ENCODE measurements at regions not wholly inside any gene's neighbourhood (a gene's known extent, or its start where the extent isn't known, plus 50 kb on each side); places are given as distances from the start of the nearest gene placed in this dataset.

DNA sequence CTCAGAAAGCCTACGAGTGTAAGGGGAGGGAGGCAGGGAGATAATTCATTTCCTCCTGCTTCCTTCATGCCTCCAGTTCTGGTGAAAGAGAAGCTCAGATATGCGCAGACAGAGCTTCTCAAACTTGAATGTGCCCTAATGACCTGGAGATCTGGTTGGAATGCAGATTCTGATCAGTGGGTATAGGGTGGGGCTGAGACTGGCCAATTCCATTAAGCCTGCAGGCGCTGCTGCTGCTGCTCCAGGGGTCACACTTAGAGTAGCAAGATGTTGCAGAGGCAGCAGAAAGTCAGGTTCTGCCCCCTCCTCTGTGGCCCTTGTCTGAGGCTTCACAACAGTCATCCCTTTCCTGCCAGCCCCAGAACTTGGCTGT lies 161.0 kb downstream of the DHX35 start:
- no peaks in the 10 kb centered on the region for H3K4me1 ChIP-seq (ENCODE audit: insufficient read depth, low read length)
- TF ChIP-seq, protein P1, sequence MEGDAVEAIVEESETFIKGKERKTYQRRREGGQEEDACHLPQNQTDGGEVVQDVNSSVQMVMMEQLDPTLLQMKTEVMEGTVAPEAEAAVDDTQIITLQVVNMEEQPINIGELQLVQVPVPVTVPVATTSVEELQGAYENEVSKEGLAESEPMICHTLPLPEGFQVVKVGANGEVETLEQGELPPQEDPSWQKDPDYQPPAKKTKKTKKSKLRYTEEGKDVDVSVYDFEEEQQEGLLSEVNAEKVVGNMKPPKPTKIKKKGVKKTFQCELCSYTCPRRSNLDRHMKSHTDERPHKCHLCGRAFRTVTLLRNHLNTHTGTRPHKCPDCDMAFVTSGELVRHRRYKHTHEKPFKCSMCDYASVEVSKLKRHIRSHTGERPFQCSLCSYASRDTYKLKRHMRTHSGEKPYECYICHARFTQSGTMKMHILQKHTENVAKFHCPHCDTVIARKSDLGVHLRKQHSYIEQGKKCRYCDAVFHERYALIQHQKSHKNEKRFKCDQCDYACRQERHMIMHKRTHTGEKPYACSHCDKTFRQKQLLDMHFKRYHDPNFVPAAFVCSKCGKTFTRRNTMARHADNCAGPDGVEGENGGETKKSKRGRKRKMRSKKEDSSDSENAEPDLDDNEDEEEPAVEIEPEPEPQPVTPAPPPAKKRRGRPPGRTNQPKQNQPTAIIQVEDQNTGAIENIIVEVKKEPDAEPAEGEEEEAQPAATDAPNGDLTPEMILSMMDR (IDR thresholded peaks at IDR 0.05; ENCODE audit: extremely low read depth, low read depth, low read length) = no peak
- H3K79me2 ChIP-seq (ENCODE audit: insufficient read depth, low read length) = no peaks in the 10 kb centered on the region
- no peak overlapping the region for H3K4me3 ChIP-seq (ENCODE audit: insufficient read depth, low read length)
- no peaks in the 10 kb centered on the region for H4K20me1 ChIP-seq (ENCODE audit: insufficient read depth, low read length)
- H3K36me3 ChIP-seq (ENCODE audit: insufficient read depth, low read length) = no peaks in the 10 kb centered on the region
- no peaks in the 10 kb centered on the region for H3K27me3 ChIP-seq (ENCODE audit: insufficient read depth, low read length)
- H2AFZ ChIP-seq (ENCODE audit: low read length) = no peak overlapping the region
- no peak for DNase-seq (ENCODE audit: insufficient read length, low spot score, missing footprints)
- no peaks in the 10 kb centered on the region for H3K9me3 ChIP-seq (ENCODE audit: low read depth, low read length)
- no peak overlapping the region for H3K27ac ChIP-seq (ENCODE audit: low read depth, low read length)
- H3K4me2 ChIP-seq (ENCODE audit: insufficient read depth, low read length) = no peak overlapping the region

DNA sequence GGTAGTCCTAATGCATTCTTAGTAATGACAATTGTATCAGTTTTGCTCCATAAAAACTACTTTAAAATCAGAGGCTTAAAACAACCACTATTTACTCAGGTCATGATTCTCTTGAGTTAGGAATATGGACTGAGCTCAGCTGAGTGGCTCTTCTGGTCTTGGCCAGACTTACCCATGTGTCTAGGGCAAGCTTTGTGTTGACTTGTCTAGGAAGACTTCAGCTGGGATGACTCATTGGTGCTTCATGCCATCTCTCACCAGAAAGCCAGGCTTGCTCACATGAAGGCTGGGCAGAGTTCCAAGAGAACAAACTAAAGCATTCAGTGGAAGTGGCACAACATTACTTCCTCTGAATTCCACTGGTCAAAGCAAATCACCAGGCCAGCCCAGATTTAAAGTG lies 155.3 kb downstream of the DHX35 start:
- Histone ChIP-seq H2AFZ (ENCODE audit: low read length) (no peak overlapping the region), H4K20me1 (ENCODE audit: insufficient read depth, low read length) (no peaks in the 10 kb centered on the region), H3K4me3 (ENCODE audit: insufficient read depth, low read length) (no peak overlapping the region), H3K36me3 (ENCODE audit: insufficient read depth, low read length) (no peaks in the 10 kb centered on the region), H3K79me2 (ENCODE audit: insufficient read depth, low read length) (no peaks in the 10 kb centered on the region), H3K9me3 (ENCODE audit: low read depth, low read length) (no peaks in the 10 kb centered on the region), H3K27me3 (ENCODE audit: insufficient read depth, low read length) (no peaks in the 10 kb centered on the region), H3K4me2 (ENCODE audit: insufficient read depth, low read length) (no peak overlapping the region), H3K4me1 (ENCODE audit: insufficient read depth, low read length) (no peaks in the 10 kb centered on the region), H3K27ac (ENCODE audit: low read depth, low read length) (no peak overlapping the region)
- TF ChIP-seq, protein P1 (IDR thresholded peaks at IDR 0.05; ENCODE audit: extremely low read depth, low read depth, low read length) = no peak
- DNase-seq (ENCODE audit: insufficient read length, low spot score, missing footprints) = no peak

DNA sequence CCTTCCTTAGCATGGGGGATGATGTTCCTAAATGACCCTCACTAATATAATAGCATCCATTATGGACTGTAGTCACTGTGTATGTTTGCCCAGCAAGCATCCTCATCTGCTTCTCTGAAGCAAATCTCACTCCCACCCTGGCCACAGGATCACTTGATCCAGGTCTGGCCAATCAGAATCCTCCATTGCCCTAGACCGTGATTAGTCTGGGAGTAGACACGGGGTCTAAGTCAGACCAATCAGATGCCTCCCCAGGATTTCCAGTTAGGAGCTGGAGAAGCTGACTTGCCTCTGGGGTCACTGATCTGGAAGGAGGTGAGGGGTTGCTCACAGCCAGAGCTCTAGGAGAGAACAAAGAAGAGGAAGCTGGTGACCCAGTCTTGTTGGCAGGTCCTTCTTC lies 153.9 kb downstream of the DHX35 start:
- Histone ChIP-seq H3K4me1 (ENCODE audit: insufficient read depth, low read length) (no peaks in the 10 kb centered on the region), H3K79me2 (ENCODE audit: insufficient read depth, low read length) (no peaks in the 10 kb centered on the region), H3K4me3 (ENCODE audit: insufficient read depth, low read length) (no peak overlapping the region), H3K27me3 (ENCODE audit: insufficient read depth, low read length) (no peaks in the 10 kb centered on the region), H4K20me1 (ENCODE audit: insufficient read depth, low read length) (no peaks in the 10 kb centered on the region), H3K4me2 (ENCODE audit: insufficient read depth, low read length) (no peak overlapping the region), H2AFZ (ENCODE audit: low read length) (no peak overlapping the region), H3K36me3 (ENCODE audit: insufficient read depth, low read length) (no peaks in the 10 kb centered on the region), H3K9me3 (ENCODE audit: low read depth, low read length) (no peaks in the 10 kb centered on the region), H3K27ac (ENCODE audit: low read depth, low read length) (no peak overlapping the region)
- DNase-seq (ENCODE audit: insufficient read length, low spot score, missing footprints) = no peak
- TF ChIP-seq, protein P1 (IDR thresholded peaks at IDR 0.05; ENCODE audit: extremely low read depth, low read depth, low read length) = no peak

DNA sequence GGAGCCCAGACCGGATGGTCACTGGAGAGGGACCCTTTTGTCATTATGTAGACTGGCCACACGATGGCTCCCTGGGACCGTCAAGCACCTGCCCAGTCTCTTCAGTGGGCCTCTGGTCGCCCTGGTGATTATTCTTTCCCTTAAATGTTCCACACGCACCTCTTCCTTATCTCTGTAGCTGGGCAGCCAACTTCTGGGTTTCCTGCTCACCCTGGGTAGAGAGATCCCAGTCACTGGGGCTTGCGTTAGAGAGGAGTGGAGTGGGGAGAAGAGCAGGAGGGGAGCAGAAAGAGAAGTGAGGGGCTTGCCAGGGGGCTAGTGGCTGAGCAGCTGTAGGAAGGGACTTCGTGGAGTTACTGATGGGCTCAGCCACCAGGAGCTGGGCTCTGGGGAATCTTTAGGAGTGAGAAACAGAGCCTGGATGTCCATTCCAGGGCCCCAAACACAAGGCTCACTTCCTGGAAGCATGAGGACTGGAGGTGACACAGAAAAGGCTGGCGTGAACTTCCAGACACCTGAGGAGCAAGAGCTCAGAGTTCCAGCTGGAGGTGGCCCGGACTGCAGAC lies 150.1 kb downstream of the DHX35 start:
- Histone ChIP-seq H3K9me3 (ENCODE audit: low read depth, low read length) (no peaks in the 10 kb centered on the region), H3K4me3 (ENCODE audit: insufficient read depth, low read length) (no peak overlapping the region), H3K79me2 (ENCODE audit: insufficient read depth, low read length) (no peaks in the 10 kb centered on the region), H3K27me3 (ENCODE audit: insufficient read depth, low read length) (no peaks in the 10 kb centered on the region), H3K4me2 (ENCODE audit: insufficient read depth, low read length) (no peak overlapping the region), H3K4me1 (ENCODE audit: insufficient read depth, low read length) (peaks cover 3% of the 10 kb centered on the region), H3K27ac (ENCODE audit: low read depth, low read length) (no peak overlapping the region), H4K20me1 (ENCODE audit: insufficient read depth, low read length) (no peaks in the 10 kb centered on the region), H2AFZ (ENCODE audit: low read length) (no peak overlapping the region), H3K36me3 (ENCODE audit: insufficient read depth, low read length) (no peaks in the 10 kb centered on the region)
- TF ChIP-seq, protein P1 (IDR thresholded peaks at IDR 0.05; ENCODE audit: extremely low read depth, low read depth, low read length) = peak; percentile 50
- peak; percentile 88 for DNase-seq (ENCODE audit: insufficient read length, low spot score, missing footprints)
